Choroid plexus epithelial cell (primary cell): ENCODE measurements at regions not wholly inside any gene's neighbourhood (a gene's known extent, or its start where the extent isn't known, plus 50 kb on each side); places are given as distances from the start of the nearest gene placed in this dataset.

Source experiments
- DNase-seq: peaks from one replicate; pipeline ENCODE4 v3.0.0-alpha.2; 2010; ENCODE audit warnings: low read depth
- H3K4me3 ChIP-seq: 2 replicates; pipeline ENCODE4 v1.5.1; 2011; ENCODE audit warnings: low read depth, mild to moderate bottlenecking, control low read depth, low read length, moderate library complexity
- TF ChIP-seq, protein P1 (sequence below): conservative IDR thresholded peaks from 2 replicates; pipeline ENCODE4 v1.5.1; 2011; ENCODE audit warnings: low read depth, mild to moderate bottlenecking, control low read depth, inconsistent platforms, low read length, moderate library complexity

DNA sequence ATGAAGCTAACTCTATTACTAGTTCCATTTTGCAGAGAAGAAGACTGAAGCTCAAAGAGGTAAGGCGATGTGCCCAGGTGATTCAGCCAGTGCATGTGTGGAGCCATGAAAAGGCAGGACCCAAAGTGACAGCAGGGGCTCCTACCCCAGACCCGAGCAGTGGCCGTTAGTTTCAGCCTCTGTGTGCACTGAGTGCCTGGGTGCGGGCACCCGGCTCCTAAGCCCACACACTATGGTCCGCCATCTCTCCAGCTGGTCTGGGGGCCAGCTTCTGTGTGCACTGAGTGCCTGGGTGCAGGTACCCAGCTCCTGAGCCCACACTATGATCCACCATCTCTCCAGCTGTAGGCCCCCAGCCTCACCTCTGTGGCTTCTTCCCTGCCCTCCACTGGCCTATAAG, 123.5 kb upstream of the CST7 start:
- no peak for DNase-seq
- TF ChIP-seq, protein P1, sequence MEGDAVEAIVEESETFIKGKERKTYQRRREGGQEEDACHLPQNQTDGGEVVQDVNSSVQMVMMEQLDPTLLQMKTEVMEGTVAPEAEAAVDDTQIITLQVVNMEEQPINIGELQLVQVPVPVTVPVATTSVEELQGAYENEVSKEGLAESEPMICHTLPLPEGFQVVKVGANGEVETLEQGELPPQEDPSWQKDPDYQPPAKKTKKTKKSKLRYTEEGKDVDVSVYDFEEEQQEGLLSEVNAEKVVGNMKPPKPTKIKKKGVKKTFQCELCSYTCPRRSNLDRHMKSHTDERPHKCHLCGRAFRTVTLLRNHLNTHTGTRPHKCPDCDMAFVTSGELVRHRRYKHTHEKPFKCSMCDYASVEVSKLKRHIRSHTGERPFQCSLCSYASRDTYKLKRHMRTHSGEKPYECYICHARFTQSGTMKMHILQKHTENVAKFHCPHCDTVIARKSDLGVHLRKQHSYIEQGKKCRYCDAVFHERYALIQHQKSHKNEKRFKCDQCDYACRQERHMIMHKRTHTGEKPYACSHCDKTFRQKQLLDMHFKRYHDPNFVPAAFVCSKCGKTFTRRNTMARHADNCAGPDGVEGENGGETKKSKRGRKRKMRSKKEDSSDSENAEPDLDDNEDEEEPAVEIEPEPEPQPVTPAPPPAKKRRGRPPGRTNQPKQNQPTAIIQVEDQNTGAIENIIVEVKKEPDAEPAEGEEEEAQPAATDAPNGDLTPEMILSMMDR, result no peak

DNA sequence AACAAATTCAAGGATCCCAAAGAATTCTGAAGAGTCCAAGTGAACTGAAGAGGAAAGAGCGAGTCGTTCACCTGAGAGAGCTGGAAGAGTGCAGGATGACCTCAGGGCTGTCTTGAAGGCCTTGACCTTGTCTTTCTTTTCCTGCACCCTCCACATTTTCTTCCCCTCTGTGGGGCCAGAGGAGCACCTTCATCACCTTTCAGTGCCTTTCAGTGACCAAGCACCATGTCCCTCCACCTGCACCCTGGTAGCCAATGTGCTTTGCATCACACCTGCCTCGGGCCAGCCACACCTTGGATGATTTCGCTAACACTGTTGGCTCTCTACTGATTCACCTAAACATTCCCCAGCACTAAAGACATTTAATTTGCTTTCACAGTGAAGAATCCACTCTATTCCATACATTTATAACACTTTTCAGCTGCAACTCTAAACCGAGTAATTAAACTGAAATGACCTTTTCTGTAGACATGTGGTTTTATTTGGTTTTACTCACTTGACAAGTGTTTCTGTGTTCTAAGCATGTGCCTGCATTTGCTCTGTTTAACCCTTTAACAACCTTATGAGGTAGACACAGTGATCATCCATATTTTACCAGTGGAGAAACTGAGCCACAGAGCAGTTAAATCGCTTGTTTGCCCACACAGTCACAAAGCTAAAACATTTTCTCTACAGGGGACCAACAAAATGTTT, 121.3 kb upstream of the CST7 start:
- TF ChIP-seq, protein P1, result no peak
- no peak for DNase-seq

More for the DNA sequence above, 123.5 kb upstream of the CST7 start:
- no peak overlapping the region for H3K4me3 ChIP-seq

DNA sequence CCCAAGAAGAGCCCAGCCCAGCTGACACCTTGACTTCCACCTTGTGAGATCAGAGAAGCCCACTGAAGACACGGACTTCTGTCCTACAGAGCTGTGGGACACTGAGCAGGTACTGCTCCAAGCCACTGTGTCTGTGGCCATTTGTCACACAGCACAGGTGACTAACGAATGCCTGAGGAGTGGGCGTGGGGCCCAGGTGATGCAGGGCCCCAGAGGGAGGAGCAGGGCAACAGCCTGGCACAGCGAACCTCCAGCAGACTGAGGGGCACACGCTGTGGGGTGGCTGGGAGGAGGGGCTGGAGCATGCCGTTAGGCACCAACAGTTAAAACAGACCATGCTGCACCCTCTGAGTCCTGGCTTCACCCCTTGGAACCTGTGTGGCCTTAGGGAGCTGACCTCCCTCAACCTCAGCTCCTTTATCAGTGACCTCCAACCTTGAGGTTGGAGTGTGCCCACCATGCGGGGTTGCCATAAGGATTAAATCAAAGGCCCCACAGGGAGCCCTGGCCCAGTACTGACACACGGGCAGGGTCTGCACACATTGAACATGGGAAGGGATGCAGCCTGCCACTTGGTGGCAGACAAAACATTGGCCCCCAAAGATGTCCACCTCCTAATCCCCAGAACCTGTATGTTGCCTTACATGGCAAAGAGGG, 119.9 kb upstream of the CST7 start:
- no peak overlapping the region for H3K4me3 ChIP-seq
- no peak for DNase-seq
- TF ChIP-seq, protein P1, result no peak

More for the DNA sequence above, 121.3 kb upstream of the CST7 start:
- H3K4me3 ChIP-seq, result no peak overlapping the region

DNA sequence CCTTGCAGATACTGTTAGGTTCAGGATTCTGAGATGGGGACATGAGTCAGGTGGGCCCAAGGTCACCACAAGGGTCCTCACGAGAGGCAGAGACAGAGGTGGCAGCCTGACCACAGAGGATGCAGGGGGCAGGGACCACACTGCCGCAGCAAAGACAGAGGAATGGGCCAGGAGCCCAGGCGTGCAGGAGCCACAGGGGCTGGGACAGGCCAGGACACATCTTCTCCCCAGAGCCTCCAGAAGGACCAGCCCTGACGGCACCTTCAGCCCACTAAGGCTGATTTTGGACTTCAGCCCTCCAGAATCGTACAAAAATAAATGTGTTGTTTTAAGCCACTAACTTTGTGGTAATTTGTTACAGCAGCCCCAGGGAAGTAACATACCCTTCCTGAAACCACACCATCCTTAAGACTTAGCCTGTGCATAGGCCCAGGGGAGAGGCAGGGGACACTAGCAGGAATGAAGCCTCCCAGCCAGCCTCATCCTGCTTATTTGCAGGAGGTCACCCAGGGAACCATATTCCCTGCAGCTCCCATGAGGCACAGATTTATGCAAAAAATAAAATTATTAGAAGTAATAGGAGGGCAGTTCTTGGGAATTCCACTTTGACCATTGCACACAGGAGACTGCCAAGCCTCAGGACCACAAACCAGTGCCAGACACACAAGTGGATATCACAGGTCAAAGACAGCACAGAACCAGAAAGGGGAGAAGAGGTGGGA, 119.3 kb upstream of the CST7 start:
- no peak for DNase-seq
- H3K4me3 ChIP-seq, result no peak overlapping the region
- TF ChIP-seq, protein P1, result no peak

DNA sequence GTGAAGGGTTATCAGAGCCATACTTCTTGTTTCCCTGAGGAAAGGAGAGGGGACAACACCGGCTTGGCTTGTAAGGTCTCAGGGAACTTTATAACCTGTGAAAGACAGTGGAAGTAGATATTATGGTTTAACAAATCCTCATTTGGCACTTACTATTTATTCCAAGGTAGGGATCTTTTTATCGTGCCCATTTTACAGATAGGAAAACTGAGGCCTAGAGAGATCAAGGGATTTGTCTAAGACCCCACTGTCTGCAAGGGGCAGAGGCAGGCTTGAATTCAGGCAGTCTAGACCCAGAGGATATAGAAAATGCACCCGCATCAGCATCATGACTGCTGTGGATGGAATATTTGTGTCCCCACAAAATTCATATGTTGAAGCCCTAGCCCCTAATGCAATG, 118.4 kb upstream of the CST7 start:
- TF ChIP-seq, protein P1, result no peak
- H3K4me3 ChIP-seq, result no peak overlapping the region
- DNase-seq, result no peak

DNA sequence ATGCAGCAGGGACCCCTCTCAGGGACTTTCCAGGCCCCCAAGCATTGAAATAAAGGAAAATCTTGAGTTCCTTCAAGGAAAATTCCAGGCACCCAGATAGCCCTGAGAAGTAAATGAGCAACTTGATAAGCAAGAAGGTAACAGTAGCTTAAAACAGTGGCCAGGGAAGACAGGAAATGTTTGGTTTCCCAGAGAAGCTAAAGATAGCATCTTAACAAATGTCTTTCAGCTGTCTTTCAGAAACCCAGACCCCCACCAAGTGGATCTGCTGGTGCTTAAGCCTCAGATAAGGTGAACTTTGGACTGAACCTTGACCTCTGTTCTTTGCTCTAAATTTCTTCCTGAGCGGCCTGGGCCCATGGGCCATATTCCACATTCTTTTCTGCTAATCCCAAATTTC, 117.8 kb upstream of the CST7 start:
- DNase-seq, result no peak
- H3K4me3 ChIP-seq, result no peak overlapping the region
- TF ChIP-seq, protein P1, result no peak
